CD4-positive, alpha-beta T cell treated with Interleukin-17A for 4 hours (primary cell): ENCODE measurements at regions not wholly inside any gene's neighbourhood (a gene's known extent, or its start where the extent isn't known, plus 50 kb on each side); places are given as distances from the start of the nearest gene placed in this dataset.
A peak's percentile ranks its signal among the peaks of the same experiment; 100 is the strongest.

ENCODE experiments used
- DNase-seq: peaks from one replicate; pipeline ENCODE4 v3.0.0-alpha.2; 2020; ENCODE audit warnings: mixed read lengths

DNA sequence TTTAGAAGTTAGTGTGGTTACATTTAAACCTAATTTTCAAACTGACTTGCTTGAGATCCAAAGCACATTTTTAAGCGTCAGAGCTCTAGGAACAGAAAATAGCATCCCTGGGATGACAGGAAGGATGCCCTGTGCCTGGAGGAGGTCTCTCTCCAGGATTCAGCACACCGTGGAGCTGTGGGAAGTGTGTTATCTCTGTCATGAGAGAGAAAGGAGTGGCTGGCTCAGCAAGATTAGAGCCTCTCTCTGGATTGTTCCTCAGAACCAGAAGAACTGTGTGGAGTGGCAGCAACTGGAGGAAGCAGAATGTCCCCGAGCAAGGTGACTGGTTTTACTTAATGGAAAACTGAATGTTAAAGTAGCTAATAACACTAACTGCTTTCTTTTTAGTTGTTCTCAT, 233.6 kb upstream of the TGFBR2 start:
- no peak for DNase-seq

DNA sequence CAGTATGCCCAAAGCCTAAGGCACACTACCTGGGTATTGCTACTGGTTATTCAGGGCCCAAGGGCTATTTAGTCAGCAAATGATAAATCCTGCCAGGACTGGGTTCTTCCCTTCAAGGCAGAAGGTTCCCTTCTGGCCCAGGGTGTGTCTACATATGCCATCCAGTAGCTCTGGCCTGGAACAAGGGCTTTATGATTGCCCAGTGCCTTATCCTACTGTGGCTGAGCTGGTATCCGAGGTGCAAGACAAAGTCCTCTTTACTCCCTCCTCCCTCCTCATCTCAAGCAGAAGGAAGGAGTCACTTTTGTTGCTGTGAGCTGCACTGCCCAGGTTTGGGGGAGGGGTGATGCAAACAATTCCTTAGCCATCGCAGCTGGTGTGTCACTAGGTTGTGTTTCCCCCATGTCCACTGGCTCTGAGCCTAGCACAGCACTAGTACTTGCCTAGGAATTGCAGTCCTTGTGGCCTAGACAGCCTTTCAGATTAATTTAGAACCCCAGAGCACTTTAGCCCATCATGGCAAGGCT, 221.8 kb upstream of the TGFBR2 start:
- no peak for DNase-seq

DNA sequence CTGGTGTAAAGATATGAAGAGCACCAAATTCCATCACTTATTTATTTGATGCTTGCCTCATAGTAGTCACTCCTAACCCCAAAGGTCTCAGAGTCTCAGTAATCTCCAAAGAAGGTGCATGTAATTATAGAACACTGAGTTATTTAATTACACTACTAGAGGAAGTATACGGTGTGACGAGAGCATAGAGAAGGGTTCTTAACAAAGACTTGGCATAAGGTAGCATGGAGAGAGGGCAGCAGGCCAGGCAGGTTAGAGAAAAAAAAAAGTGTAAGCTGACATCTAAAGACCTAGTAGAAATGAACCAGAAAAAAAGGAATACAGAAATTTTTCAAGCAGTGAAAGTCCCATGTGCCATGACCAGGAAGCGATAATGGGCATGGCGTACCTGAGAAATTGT, 213.3 kb upstream of the TGFBR2 start:
- no peak for DNase-seq

DNA sequence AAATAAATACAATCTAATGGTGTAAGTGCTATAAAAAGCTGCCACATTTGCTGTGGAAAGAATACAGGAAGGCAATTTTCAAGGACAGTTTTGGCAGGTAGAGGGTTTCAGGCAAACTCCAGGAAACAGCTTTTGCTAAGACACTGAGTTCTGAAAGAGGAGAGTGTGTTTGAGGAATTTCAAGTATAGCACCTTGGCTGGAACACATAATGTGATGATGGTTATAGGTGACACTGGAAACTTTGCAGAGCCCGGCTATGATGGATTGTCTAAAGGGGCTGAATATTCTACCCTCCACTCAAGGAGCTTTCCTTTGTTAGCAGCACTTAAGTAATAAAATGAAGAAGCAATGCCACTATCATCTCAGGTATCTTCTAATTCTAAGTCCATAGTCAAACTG, 209.4 kb upstream of the TGFBR2 start:
- DNase-seq: no peak

DNA sequence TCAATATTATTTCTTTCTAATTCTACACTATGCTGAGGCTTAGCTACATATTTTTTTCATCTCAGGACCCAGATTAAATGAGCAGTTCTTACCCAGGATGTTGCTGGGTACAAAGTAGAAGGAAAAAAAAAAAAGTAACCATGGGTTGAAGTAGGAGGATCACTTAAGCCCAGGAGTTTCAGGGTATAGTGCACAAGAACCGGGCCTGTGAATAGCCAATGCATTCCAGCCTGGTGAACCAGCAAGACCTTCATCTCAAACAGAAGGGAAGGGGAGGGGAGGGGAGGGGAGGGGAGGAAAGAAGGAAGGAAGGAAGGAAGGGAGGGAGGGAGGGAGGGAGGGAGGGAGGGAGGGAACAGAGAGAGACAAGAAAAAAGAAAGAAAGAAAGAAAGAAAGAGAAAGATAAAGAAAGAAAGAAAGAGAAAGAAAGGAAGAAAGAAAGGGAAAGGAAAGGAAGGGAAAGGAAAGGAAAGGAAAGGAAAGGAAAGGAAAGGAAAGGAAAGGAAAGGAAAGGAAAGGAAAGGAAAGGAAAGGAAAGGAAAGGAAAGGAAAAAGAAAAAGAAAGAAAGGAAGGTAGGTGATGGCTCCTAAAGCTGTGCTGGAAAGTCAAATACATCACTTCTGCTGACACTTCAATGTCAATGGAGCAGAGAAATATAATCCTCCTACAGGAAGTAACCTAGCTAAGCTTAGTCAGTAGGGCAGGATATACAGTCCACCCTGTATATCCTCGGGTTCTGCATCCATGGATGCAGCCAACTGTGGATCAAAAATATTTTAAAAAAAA, 206.8 kb upstream of the TGFBR2 start:
- DNase-seq: no peak

DNA sequence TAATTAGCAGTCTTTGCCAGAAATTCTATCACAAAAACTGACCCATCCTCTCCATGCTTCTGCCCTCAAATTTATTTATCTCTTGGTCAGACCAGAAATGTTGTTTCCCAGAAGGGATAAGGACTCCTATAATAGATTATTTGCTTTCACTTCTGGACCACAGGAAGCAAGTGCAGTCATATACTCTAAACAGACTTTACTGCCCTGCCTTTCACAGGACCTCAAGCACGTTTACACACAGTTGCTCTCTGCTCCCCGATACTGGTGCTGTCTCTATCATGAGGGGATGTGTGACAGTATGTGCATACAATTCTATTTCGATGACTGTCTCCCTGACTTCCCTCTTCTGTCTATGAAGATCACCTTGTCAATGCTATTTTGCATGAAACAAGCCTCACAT, 205.5 kb upstream of the TGFBR2 start:
- no peak for DNase-seq

DNA sequence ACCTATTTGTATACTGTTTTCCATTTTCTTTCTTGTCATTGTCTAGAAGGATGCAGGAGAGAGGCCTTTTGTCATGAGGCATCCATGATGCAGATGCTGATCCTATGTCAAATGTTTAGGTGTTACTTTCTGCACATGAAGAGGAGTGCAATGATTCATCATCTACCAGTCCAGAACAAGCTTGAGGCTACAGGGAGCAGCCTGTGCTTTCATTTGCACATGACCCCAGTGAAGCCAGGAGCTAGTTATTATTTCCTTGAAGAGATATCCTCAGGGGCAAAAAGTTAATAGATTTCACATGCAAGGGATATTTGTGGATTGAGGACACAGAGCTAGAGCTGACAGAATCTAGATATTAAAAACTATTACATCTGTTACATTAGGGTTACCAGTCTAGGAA, 204.4 kb upstream of the TGFBR2 start:
- no peak for DNase-seq

DNA sequence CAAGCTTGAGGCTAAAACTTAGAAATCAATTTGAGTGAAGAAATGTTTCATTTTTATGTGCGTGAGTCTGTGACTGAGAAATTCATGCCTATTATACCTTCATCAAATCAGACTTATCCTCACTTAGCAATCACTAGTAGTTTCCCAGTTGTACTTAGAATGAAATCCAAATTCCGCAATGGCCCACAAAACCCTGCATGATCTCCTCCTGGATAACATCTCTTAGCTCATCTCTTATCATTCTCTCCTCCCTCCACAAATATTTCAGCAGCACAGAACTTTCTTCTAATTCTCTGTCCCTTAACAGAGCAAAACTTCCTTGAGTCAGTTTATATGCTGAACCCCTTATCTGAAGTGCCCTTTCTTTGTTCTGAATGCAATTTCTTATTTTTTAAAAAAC, 198.8 kb upstream of the TGFBR2 start:
- no peak for DNase-seq

DNA sequence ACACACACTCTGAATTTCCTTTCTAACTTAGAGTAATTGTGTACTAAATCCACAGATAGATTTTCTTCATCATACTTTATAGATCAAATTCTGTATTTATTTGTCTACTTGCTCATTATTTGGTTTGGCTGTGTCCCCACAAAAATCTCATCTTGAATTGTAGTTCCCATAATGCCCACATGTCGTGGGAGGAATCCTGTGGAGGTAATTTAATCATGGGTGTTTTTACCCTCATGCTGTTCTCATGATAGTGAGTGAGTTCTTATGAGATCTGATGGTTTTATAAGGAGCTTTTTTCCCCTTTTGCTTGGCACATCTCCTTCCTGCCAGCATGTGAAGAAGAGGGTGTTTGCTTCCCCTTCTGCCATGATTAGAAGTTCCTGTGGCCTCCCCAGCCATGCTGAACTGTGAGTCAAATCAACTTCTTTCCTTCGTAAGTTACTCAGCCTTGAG, 198.3 kb upstream of the TGFBR2 start:
- no peak for DNase-seq

DNA sequence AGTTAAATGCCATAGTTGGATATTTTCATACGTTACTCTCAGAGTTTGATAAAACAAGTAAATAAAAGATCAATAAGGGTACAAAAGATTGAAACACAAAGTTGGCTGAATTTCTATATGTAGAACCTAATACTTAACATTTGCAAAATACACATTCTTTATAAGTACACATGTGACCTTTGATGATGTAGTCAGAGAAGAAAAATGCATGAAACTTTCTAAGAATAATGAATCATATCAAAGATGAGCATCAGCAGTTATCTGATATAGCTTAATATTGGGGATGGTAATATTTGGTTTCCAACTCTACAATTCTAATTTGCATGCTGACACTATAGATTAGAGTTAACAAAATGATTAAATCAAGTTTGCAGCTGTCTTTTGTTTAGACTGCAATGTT, 188.0 kb upstream of the TGFBR2 start:
- DNase-seq: no peak

DNA sequence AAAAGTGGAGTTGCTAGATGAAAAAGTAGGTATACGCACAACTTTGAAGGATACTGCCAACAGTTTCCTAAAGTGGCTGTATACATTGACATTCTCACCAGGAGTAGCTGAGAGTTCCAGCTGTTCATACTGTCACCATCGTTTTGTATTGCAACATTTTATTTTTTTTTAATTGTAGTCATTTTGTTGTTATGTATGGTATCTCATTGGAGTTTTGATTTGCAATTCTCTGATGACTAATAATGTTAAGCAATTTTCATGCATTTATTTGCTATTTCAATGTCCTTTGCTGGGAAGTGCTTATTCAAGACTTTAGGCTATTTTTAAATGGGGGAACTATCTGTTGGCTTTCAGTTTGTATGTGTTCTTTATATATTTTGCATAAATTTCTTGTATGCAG, 185.1 kb upstream of the TGFBR2 start:
- no peak for DNase-seq

DNA sequence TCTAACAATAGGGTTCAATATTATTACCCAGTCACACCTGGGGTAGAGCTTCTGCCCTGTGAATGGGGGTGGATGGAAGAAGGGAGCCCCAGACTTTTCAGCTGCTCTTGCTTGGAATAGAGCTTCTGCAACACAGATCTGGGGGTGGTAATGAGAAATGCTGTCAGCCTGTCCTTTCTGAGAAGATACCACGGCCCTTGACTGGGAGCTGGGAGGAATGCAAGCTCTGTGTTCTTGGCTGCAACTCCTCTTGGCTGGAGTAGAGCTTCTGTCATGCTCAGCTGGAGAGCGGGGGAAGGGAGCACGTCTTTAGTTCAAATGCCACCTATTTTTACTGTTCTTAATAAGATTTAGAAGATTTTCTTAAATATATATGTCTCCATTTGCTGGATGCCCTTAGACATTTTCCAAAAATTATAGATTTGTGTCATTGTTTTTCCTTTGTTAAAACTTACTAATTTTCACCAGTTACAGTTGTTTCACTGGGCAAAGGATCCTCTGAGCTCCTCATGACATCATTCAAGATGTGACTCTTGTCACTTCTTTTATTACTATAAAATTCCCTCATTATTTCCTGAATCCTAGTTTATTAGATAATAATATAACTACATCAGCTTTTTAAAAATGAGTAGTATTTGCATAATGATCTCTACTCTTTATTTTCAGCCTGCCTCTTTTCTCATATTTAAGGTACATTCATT, 180.0 kb upstream of the TGFBR2 start:
- no peak for DNase-seq

DNA sequence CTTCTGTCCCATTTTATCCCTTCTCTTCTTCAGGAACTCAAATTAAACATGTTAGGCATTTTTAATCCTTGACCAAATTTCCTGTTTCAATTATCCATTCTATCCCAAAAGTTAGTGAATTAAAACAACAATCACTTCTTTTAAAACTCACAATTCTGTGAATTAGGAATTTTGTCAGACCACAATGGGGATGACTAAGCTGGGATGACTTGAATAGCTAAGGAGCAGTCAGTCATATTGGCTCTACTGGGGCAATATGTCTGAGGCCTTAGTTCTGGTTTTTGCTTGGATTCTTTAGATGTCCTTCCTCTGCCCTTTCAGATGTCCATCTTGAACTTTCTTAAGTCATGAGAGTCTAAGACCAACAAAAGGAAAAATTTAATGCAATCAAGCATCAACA, 178.2 kb upstream of the TGFBR2 start:
- DNase-seq: no peak

DNA sequence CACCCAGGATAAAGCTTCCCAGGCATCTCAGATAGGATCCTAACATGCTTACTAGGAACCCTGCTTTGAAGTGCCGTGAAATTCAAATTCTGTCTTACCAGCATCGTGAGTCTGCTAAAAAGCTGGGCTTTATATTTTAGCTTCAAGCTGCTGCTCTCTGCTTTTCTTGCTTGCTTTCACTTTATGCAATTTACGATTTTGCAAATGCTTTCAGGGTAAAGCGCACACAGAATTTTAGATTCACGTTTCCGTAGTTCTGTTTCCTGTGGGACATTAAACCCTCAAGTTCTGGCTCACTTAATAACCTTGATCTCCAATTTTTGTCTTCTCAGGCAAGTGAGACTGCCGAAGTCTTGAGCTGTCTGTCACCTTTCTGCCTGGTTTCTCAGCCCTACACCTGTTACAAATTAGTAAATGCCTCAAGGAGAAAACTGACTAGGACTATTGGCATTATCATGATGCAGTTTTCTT, 170.5 kb upstream of the TGFBR2 start:
- peak; percentile 10 for DNase-seq

DNA sequence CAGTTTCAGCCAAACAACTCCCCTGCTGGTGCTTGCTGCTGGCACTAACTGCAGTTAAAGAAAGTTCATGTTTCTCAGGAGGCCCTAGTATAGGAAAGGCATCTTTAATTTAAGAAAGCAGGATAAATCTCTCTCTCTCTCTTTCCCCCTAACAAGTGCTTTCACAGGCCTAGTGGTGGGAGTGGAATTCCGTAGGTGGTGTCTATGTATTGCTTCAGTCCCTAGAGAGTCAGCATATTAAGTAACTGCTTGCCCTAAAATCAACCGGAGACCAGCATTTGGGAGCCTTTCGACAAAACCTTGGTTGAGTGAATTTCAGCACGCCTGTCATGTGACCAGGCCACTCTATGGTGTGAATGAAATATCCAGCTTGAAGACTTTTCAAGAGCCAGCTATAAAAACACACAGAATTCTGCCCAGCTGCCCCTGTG, 169.2 kb upstream of the TGFBR2 start:
- no peak for DNase-seq

DNA sequence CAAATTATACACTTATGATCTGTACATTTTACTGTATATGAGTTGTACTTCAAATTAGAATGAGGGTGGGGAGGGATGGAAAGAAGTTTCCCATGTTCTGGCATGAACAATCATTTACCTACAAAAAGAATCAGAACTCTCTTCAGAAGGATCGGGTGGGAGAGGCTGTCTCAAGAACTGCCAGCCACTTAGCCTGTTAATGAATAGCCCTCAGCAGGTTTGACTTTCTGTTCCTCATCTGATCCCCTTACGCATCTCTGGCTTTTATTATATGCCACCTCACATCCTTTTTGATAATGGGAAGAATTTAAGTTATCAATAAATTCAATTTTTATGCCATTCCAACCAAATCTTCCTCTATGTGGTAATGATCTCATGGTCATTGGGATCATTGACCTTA, 168.3 kb upstream of the TGFBR2 start:
- no peak for DNase-seq

DNA sequence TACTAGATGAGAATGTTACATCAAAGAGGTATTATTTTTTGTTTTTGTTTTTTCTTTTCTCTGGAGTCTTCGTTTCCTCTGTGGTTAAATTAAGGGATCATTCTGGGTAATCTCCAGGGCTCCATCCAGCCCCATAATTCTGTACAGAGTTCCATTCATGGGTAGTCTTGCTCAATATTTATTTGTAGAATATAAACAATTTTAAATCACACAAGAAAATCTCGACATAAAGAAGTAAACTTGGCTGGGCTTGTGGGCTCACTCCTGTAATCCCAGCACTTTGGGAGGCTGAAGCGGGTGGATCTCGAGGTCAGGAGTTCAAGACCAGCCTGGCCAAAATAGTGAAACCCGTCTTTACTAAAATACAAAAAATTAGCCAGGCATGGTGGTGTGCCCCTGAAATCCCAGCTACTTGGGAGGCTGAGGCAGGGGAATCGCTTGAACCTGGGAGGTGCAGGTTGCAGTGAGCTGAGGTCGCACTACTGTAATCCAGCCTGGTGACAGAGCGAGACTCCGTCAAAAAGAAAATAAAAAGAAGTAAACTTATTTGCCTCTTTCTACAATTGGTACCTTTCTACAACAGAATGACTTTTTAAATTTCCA, 166.8 kb upstream of the TGFBR2 start:
- no peak for DNase-seq

DNA sequence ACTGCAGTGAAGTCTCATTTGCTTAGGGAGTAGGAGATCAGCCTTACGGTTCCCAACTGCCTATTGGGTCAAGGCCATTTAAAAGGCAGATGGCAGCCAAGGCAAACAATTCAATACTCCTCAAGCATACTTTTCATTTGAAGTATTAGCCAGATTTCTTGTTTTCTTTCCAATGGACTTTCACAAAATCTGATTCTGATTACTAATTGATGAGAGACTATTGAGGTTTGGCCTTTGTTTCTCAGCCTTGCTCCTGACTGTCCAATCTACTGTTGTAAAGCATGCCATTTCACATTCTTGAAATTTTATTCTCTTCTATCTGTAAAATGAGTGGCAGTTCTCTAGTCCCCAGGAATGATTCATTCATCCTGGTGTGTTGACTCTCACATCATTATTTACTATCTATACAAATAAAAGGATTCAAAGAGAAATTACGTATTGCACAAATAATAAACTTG, 166.2 kb upstream of the TGFBR2 start:
- DNase-seq: no peak

DNA sequence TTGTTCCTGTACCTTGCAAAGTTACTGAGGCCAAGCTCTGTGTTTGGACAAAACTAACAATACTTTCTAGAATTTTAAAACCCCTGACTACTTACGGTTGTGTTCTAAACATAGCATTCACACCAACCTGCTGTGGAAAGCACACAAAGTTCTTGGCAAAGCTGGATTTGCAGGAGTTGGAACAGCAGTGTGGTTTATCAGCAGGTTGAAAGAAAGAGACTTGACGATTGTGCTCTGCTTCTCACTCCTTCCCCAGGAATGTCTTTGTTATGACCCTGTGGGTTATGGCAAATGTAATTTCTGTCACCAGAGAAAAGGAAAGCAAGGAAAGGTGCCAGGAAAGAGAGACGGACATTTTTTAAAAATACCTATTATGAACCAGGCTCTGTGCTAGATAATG, 165.5 kb upstream of the TGFBR2 start:
- DNase-seq: no peak

DNA sequence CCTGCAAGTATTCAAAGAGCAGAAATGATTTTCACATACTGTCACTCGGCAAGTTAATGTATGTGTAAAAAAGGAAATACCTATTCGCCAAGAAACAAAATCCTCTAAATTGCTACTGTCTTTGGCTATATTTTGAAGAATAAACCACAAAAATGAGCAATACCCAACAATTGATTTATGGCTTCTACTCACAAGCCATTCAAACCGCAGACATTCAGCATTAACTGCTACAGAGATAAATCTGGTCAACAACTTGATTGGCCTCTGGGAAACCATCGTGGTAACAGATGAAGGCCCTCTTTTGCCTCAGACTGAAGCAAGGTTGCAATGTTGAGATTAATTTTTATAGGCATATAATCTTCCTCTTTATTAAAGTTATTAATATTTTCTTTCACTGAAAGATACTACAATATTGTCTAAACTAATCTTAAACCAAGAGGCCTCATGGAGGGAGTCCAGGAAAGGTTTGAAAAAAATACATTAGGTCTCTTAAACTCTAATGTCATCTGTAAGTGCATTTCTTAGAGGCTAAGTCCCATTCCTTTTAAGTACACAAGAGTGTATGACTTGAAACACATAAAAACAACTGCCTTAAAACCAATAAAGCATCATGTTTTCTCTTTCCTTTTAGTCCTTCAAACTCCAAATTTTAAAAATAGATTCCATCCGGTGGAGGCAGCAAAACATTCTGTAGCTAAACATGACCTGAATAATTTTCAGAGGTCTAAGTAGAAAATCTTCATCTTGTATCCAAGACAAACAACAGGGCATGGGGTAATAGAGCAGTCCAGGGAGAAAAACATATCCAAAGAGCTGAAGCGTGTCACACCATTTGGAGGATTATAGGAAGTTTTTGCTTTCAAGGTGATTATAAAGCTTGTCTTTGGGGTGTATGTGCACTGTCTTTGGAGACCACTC, 162.4 kb upstream of the TGFBR2 start:
- DNase-seq: no peak

DNA sequence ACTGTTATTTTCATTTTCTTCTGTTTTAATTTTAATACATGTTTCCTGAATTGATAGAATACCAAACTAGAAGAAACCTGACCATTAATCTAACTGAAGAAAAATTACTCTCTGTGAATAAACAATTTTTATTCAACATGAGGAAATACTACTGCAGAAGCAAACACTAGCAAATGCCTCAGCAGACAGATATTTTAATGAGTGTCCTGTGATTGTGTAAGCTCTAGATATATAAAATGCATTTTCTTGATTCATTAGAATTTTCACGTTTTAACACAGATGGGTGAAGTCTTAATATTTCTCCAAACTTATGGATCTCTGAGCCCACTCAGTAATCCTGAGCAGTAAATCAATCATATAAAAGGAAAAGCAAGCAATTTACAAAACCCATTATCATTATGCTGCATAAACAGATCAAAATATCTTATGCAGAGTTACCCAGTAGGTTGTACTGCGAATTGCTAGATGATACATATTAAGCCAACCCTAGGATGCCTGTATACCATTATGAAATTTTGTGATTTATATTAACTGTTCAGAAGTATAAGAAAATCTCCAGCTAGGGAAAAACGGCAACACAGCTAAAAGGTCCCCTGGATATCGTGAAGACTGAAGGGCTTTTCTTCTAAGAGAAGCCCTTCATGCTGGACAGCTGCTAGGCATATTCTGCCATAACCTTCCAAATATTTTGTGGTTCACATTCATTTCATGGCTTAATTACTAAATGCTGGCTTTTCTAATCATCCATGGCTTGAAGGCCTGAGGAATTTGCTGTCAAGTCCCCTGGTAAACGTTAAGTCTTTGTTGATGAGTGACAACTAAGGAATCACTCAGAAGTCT, 157.7 kb upstream of the TGFBR2 start:
- DNase-seq: no peak

DNA sequence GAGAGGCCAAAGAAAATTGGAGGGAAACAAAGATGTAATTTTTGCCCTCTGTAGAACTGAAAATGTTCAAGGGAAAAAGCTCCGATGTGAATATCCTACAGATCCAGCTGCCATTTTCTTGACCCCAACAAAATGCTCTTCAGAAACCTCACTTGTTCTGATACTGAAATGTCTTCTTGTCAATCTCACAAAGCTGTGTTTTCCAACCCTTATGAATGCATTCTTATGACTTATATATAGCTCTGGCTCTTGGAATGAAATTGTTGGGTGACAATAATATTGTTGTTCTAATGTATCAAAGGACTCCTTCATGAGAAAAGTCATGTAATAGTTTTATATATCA, 157.1 kb upstream of the TGFBR2 start:
- DNase-seq: no peak
